A673 (cell line): ENCODE measurements at regions not wholly inside any gene's neighbourhood (a gene's known extent, or its start where the extent isn't known, plus 50 kb on each side); places are given as distances from the start of the nearest gene placed in this dataset.

Experiments
- BruUV-seq: library from RNA; stranded (reverse); fragments of 400-500 nt; replicated peaks from 2 replicates; lab custom pipeline; 2021; lab: Mats Ljungman, UMichigan
- CTCF ChIA-PET: fragments of 300-600 bp; sonication (Branson Sonifier 250); formaldehyde crosslinking; loops from one replicate; lab custom pipeline; 2022; ENCODE audit warnings: antibody characterized with exemption; lab: Charles Lee
- POLR2A ChIA-PET: fragments of 300-600 bp; sonication (Branson Sonifier 250); formaldehyde crosslinking; loops from one replicate; lab custom pipeline; 2022; ENCODE audit warnings: antibody characterized with exemption; ENCODE audit not compliant: low non-redundant PET; lab: Charles Lee
- DNase-seq: peaks from one replicate; pipeline ENCODE4 v3.0.0-alpha.2; 2015; ENCODE audit warnings: low spot score
- H3K27ac ChIP-seq: fragments of 200-600 bp; sonication (generic); 2 replicates; pipeline ENCODE4 v1.5.1; 2016; ENCODE audit warnings: mixed run types, low read depth, mild to moderate bottlenecking, mixed read lengths, antibody characterized with exemption, low read length; ENCODE audit not compliant: poor library complexity, severe bottlenecking
- H3K27me3 ChIP-seq: fragments of 200-600 bp; sonication (generic); replicated peaks from 2 replicates; pipeline ENCODE4 v1.6.1; 2017; ENCODE audit warnings: mixed run types, low read depth, mild to moderate bottlenecking, mixed read lengths, antibody characterized with exemption, low read length; ENCODE audit not compliant: insufficient read depth, poor library complexity
- H3K36me3 ChIP-seq: fragments of 200-600 bp; sonication (generic); 2 replicates; pipeline ENCODE4 v1.6.1; 2016; ENCODE audit warnings: mixed run types, mild to moderate bottlenecking, mixed read lengths, antibody characterized with exemption, low read length; ENCODE audit not compliant: insufficient read depth, poor library complexity, severe bottlenecking
- H3K4me1 ChIP-seq: fragments of 200-600 bp; sonication (generic); 2 replicates; pipeline ENCODE4 v1.6.1; 2017; ENCODE audit warnings: mixed run types, mild to moderate bottlenecking, mixed read lengths, antibody characterized with exemption, low read length; ENCODE audit not compliant: insufficient read depth, poor library complexity, severe bottlenecking
- H3K4me3 ChIP-seq: fragments of 200-600 bp; sonication (generic); 2 replicates; pipeline ENCODE4 v1.5.1; 2016; ENCODE audit warnings: low read depth, mixed run types, mild to moderate bottlenecking, mixed read lengths, low read length; ENCODE audit not compliant: poor library complexity, severe bottlenecking
- H3K9me3 ChIP-seq: fragments of 200-600 bp; sonication (generic); 2 replicates; pipeline ENCODE4 v1.6.1; 2016; ENCODE audit warnings: mixed run types, low read depth, mild to moderate bottlenecking, mixed read lengths, antibody characterized with exemption, low read length; ENCODE audit not compliant: poor library complexity, severe bottlenecking
- CTCF ChIP-seq: fragments of 300-800, 200-600 bp; sonication (generic); conservative IDR thresholded peaks from 2 replicates; pipeline ENCODE4 v1.5.1; 2017; ENCODE audit warnings: low read depth, mild to moderate bottlenecking, antibody characterized with exemption, low read length, moderate library complexity, mixed read lengths
- EZH2 ChIP-seq: fragments of 200-600 bp; sonication (generic); IDR thresholded peaks from 2 replicates; pipeline ENCODE4 v1.6.1; 2017; ENCODE audit warnings: borderline replicate concordance, low read depth, mild to moderate bottlenecking, mixed read lengths, antibody characterized with exemption, low read length; ENCODE audit not compliant: poor library complexity, severe bottlenecking
- intact Hi-C: fragments of 100-400 bp; cut with micrococcal nuclease; formaldehyde crosslinking; loops from one replicate; pipeline ENCODE4 v1.10.0; 2022; ENCODE audit not compliant: unreplicated experiment

GRCh38 chr15:97875025-97875512, 85.4 kb upstream of the ARRDC4 start:
- Histone ChIP-seq H3K4me3 (no peak overlapping the region), H3K36me3 (no peaks in the 10 kb centered on the region), H3K9me3 (no peaks in the 10 kb centered on the region), H3K27me3 (no peaks in the 10 kb centered on the region), H3K27ac (no peak overlapping the region), H3K4me1 (no peaks in the 10 kb centered on the region)
- DNase-seq, result no peak
- ChIA-PET POLR2A (no interaction called here), CTCF (no interaction called here)
- TF ChIP-seq CTCF, result no peak
- no peak for TF ChIP-seq EZH2
- intact Hi-C loops, result no loop called here
- BruUV-seq, result no TSS peak

GRCh38 chr15:97875513-97876280, 84.8 kb upstream of the ARRDC4 start:
- Histone ChIP-seq H3K27ac (no peak overlapping the region), H3K9me3 (no peaks in the 10 kb centered on the region), H3K4me3 (no peak overlapping the region), H3K27me3 (no peaks in the 10 kb centered on the region), H3K4me1 (no peaks in the 10 kb centered on the region), H3K36me3 (no peaks in the 10 kb centered on the region)
- ChIA-PET CTCF (no interaction called here), POLR2A (no interaction called here)
- intact Hi-C loops, result no loop called here
- BruUV-seq, result no TSS peak
- DNase-seq, result no peak
- no peak for TF ChIP-seq EZH2
- no peak for TF ChIP-seq CTCF

- Histone ChIP-seq H3K27ac (no peak overlapping the region), H3K36me3 (no peaks in the 10 kb centered on the region), H3K4me1 (no peaks in the 10 kb centered on the region), H3K4me3 (no peak overlapping the region), H3K9me3 (no peaks in the 10 kb centered on the region), H3K27me3 (no peaks in the 10 kb centered on the region)
- POLR2A ChIA-PET, result no interaction called here
- no peak for TF ChIP-seq EZH2
- TF ChIP-seq CTCF, result no peak
- CTCF ChIA-PET, result no interaction called here
- BruUV-seq, result no TSS peak
- intact Hi-C loops, result no loop called here
- no peak for DNase-seq
These were observed 84.2 kb upstream of the ARRDC4 start for GRCh38 chr15:97876281-97876675.
